BLaER1 (cell line): ENCODE measurements at regions not wholly inside any gene's neighbourhood (a gene's known extent, or its start where the extent isn't known, plus 50 kb on each side); places are given as distances from the start of the nearest gene placed in this dataset.

Experiments used
- H3K27ac ChIP-seq: shearing (Covaris generic); formaldehyde crosslinking; 2 replicates; pipeline ENCODE4 v1.8.1; 2022
- H3K27me3 ChIP-seq: shearing (Covaris generic); formaldehyde crosslinking; 2 replicates; pipeline ENCODE4 v1.8.1; 2022
- H3K36me3 ChIP-seq: shearing (Covaris generic); formaldehyde crosslinking; 2 replicates; pipeline ENCODE4 v1.8.1; 2022
- H3K4me1 ChIP-seq: shearing (Covaris generic); formaldehyde crosslinking; 2 replicates; pipeline ENCODE4 v1.8.1; 2022
- H3K4me2 ChIP-seq: shearing (Covaris generic); formaldehyde crosslinking; 2 replicates; pipeline ENCODE4 v1.8.1; 2022
- H3K4me3 ChIP-seq: shearing (Covaris generic); formaldehyde crosslinking; 2 replicates; pipeline ENCODE4 v1.8.1; 2022
- H3K9ac ChIP-seq: shearing (Covaris generic); formaldehyde crosslinking; 2 replicates; pipeline ENCODE4 v1.8.1; 2022
- H3K9me3 ChIP-seq: shearing (Covaris generic); formaldehyde crosslinking; 2 replicates; pipeline ENCODE4 v1.8.1; 2022
- H4K20me1 ChIP-seq: shearing (Covaris generic); formaldehyde crosslinking; 2 replicates; pipeline ENCODE4 v1.8.1; 2022
- Cebpa-rat ChIP-seq: shearing (Covaris generic); IDR thresholded peaks from 2 replicates; pipeline ENCODE4 v1.8.1; 2022

DNA sequence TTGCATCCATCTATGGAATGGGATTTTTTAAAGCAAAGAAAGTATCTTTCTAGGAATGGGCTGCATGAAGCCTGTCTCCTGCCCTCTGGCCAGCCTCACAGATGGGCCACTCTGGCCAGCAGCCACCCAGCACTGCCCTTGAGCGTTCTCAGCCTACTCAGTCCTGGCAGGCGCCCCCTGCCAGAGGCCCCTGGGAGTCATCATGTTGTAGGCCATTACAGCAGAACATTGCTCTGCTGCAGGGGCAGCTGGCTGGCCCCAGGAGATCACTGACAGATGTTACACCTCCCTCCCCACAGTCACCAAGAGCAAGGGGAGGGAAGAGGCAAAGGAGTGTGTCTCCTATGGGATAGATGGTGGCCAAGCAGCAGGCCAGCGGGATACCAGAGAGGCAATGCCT is 363.7 kb downstream of the NXPE2 start:
- Histone ChIP-seq H3K4me3 (no peak overlapping the region), H3K36me3 (no peaks in the 10 kb centered on the region), H3K9me3 (no peaks in the 10 kb centered on the region), H3K27me3 (no peaks in the 10 kb centered on the region), H3K27ac (no peak overlapping the region), H3K9ac (no peak overlapping the region), H3K4me1 (peaks cover 30% of the 10 kb centered on the region), H3K4me2 (peak overlapping the region; percentile 28), H4K20me1 (no peaks in the 10 kb centered on the region)
- TF ChIP-seq Cebpa-rat, result no peak

DNA sequence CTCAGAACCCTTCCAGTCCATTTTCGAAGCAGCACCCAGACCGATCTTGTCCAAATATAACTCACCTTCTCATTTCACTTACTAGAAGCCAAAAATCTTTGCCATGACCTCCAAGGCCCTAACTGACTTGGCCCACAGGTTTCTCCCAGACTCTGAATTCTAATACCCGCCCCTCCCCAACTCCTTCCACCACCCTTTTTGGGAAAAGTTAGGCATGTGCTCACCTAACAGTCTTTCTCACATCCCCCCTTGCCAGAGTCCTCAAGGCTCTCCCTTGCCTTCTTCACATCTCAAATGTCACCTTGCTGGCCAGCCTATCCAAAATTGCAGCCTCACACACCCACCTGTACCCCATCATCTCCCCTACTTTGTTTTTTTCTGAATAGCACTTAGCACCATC is 369.3 kb downstream of the NXPE2 start:
- Histone ChIP-seq H3K4me1 (peaks cover under 1% of the 10 kb centered on the region; the same call in 1 of the 2 replicates), H3K9me3 (no peaks in the 10 kb centered on the region), H4K20me1 (no peaks in the 10 kb centered on the region), H3K4me2 (no peak overlapping the region), H3K27me3 (no peaks in the 10 kb centered on the region), H3K36me3 (no peaks in the 10 kb centered on the region), H3K27ac (no peak overlapping the region), H3K4me3 (no peak overlapping the region), H3K9ac (no peak overlapping the region)
- TF ChIP-seq Cebpa-rat, result no peak

DNA sequence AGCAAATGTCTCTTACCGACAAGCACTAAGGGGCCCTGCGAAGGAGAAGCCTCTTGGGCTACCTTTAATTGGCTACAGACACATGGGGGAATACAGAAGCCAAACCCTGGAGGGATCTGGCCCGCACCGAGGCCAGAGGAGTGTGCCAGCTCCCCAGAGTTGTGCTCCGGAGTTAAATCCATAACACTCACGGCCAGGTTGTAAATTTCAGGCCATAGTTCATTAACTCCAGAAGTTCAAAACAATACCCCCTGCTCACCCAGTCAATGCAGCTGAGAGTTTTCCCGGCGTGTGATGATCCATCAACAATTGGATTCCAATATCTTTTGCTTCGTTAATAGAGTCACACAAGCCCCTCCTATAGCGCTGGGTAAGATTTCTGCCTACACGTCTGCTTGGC is 371.5 kb downstream of the NXPE2 start:
- H3K9me3 ChIP-seq, result no peaks in the 10 kb centered on the region
- no peak for TF ChIP-seq Cebpa-rat
- H3K36me3 ChIP-seq, result no peaks in the 10 kb centered on the region

DNA sequence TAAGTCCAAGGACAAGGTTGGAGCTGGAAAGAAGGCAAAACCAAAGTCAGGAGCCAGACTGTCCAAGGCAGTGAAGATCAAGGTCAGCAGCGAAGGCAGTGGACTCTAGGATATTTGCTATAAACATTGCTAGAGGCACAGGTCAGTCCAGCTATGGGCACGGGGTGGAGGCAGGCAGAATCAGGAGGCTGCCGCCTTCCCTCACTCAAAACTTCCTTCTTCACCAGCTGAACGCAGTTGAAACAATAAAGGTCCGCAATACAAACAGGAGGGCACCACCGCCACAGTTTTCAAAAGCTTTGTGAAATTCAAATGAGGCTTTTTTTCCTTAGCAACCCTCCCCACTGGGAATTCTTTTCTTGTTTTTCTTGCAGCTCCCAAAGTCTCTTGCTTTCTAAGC is 372.4 kb downstream of the NXPE2 start:
- Histone ChIP-seq H3K27me3 (no peaks in the 10 kb centered on the region), H3K36me3 (no peaks in the 10 kb centered on the region), H4K20me1 (no peaks in the 10 kb centered on the region), H3K27ac (no peak overlapping the region), H3K4me3 (no peak overlapping the region), H3K4me2 (no peak overlapping the region), H3K4me1 (peaks cover 9% of the 10 kb centered on the region), H3K9ac (no peak overlapping the region), H3K9me3 (peaks cover 7% of the 10 kb centered on the region)
- no peak for TF ChIP-seq Cebpa-rat

More for the DNA sequence above, 371.5 kb downstream of the NXPE2 start:
- no peaks in the 10 kb centered on the region for H4K20me1 ChIP-seq
- H3K4me3 ChIP-seq, result no peak overlapping the region
- H3K4me2 ChIP-seq, result no peak overlapping the region
- peaks cover 9% of the 10 kb centered on the region for H3K4me1 ChIP-seq
- no peak overlapping the region for H3K9ac ChIP-seq
- H3K27ac ChIP-seq, result no peak overlapping the region
- H3K27me3 ChIP-seq, result no peaks in the 10 kb centered on the region

DNA sequence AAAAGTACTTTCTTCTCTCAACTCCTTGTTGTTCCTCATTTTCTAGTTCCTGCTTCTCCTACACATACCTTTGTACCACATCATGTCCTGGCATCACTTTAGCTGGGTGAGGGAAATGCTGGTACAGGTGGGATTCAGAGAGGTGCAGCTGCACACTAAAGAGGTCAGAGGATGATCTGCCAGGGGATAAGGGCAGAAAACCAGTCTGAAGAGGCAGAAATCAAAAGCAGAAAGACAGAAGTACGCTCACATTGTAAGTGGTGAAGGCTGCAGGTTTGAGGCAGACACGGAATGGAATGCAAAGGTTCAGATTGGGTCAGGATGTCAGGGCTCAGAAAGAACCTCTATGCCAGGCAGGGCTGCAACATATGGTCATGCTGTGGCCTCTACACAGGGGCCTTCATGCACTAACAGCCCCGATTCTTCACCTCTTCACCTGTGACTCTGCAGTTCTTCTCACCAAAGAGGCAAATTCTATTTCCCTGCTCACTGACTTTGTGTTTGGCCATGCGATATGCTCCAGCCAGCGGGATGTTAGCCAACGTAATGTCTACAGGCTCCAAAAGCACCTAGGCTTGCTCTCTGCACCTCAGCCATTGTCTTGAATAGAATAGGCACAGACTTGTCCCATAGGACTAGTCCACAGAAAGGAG is 373.7 kb downstream of the NXPE2 start:
- peaks cover 9% of the 10 kb centered on the region for H3K4me1 ChIP-seq
- no peaks in the 10 kb centered on the region for H3K36me3 ChIP-seq
- no peaks in the 10 kb centered on the region for H3K27me3 ChIP-seq
- TF ChIP-seq Cebpa-rat, result no peak
- no peaks in the 10 kb centered on the region for H4K20me1 ChIP-seq
- no peak overlapping the region for H3K27ac ChIP-seq
- peaks cover 18% of the 10 kb centered on the region for H3K9me3 ChIP-seq
- no peak overlapping the region for H3K4me3 ChIP-seq
- H3K4me2 ChIP-seq, result no peak overlapping the region
- no peak overlapping the region for H3K9ac ChIP-seq

DNA sequence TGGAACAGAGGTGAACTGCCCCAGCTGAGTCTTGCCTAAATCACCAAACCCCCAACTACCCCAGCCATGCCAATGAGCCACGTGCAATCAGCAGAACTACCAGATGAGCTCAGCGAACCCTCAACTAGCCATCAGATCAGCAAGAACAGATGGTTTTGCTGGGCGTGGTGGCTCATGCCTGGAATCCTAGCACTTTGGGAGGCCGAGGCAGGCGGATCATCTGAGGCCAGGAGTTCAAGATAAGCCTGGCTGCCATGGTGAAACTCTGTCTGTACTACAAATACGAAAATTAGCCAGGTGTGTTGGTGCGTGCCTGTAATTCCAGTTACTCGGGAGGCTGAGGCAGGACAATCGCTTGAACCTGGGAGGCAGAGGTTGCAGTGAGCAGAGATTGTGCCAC is 374.3 kb downstream of the NXPE2 start:
- Histone ChIP-seq H3K27me3 (no peaks in the 10 kb centered on the region), H3K27ac (no peak overlapping the region), H3K4me1 (peaks cover 9% of the 10 kb centered on the region), H4K20me1 (no peaks in the 10 kb centered on the region), H3K4me2 (no peak overlapping the region), H3K9ac (no peak overlapping the region), H3K9me3 (peaks cover 23% of the 10 kb centered on the region), H3K4me3 (no peak overlapping the region), H3K36me3 (no peaks in the 10 kb centered on the region)
- no peak for TF ChIP-seq Cebpa-rat

DNA sequence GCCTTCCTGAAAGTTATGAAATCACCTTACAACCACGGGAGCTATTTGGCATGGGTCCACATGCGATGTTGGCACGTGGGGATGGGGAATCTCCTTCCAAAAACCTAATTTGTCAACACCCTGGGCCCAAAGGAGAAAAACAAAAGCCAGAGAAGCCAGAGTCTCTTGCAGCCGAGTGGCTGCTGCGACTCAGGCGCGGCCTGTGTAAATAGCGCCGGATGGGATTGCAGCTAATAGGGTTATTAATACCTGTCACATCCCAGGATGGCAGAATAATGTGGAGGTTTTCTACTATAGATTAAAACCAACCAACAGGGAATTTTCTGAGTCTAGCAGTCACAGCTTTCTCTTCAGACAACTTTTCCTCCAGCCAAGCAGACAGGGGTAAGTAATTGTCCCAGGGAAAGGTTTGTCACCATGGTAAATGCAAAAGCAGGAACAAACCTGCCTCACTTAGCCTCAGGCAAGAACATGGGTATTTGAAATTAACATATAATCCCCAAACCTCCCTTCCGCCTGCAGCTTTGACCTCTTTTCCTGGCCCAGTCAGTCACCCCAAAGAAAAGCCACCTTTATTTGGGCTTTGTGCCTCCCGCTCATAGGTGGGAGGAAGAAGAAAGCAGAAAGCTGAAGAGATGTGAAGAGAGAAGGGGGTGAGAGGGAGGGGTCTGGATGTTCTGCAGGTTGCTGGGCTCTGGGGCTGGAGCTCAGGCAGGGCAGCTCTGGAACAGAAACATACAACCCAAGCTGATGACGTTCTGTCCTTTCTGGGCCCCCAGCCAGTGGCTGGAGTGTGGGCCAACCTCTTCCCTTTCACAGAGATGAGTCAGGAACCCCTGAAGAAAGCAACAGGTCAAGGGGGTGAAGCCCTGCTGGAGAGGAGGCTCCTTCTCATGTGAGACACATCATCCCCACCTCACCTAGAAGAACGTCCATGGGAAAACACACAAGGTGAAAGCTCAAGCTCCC is 376.5 kb downstream of the NXPE2 start:
- Histone ChIP-seq H3K4me3 (no peak overlapping the region), H3K4me1 (peaks cover 9% of the 10 kb centered on the region), H3K27me3 (no peaks in the 10 kb centered on the region), H3K9me3 (peaks cover 24% of the 10 kb centered on the region), H4K20me1 (no peaks in the 10 kb centered on the region), H3K27ac (no peak overlapping the region), H3K4me2 (peak overlapping the region; percentile 1; the same call in 1 of the 2 replicates), H3K9ac (no peak overlapping the region), H3K36me3 (no peaks in the 10 kb centered on the region)
- TF ChIP-seq Cebpa-rat, result no peak

DNA sequence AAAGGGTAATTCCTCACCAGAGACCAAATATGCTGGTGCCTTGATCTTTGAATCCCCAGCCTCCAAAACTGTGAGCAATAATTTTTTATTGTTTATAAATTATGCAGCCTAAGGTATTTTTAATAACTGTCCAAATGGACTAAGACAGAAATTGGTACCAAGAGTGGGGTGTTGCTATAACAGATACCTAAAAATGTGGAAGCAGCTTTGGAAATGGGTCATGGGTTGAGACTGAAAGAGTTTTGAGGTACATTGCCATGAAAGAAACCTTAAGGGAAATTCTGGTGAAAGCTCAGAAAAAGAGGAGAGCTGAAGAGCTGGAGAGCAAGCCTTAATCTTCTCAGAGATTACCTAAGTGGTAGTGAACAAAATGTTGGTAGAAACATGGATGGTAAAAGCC is 378.2 kb downstream of the NXPE2 start:
- H3K9me3 ChIP-seq, result peaks cover 24% of the 10 kb centered on the region

DNA sequence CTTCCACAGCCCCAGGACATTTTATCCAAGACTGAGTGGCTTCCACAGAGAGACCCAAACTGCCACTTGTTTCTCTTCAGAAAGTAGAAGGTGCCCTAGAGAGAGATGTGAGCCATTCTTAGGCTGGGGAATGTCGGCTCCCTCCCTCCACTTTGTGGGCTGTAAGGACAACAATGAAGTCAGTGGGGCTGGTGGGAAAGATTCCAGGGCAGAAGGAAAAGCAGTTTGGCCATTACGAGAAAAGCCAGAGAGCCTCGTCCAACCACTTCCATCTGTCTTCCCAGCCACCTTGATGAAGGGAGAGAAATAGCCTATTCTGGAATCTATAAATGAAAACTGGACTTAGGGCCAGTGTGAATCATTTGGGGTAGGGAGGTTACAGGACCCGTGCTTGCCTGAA is 382.5 kb downstream of the NXPE2 start:
- Histone ChIP-seq H3K9me3 (peaks cover 22% of the 10 kb centered on the region), H3K36me3 (no peaks in the 10 kb centered on the region), H3K9ac (no peak overlapping the region), H4K20me1 (no peaks in the 10 kb centered on the region), H3K4me3 (no peak overlapping the region), H3K4me2 (no peak overlapping the region), H3K27me3 (no peaks in the 10 kb centered on the region), H3K4me1 (no peaks in the 10 kb centered on the region), H3K27ac (no peak overlapping the region)
- TF ChIP-seq Cebpa-rat, result no peak

More for the DNA sequence above, 378.2 kb downstream of the NXPE2 start:
- no peak overlapping the region for H3K27ac ChIP-seq
- H3K4me3 ChIP-seq, result no peak overlapping the region
- peaks cover 9% of the 10 kb centered on the region for H3K4me1 ChIP-seq
- H4K20me1 ChIP-seq, result no peaks in the 10 kb centered on the region
- no peak overlapping the region for H3K9ac ChIP-seq
- TF ChIP-seq Cebpa-rat, result no peak
- H3K4me2 ChIP-seq, result no peak overlapping the region
- no peaks in the 10 kb centered on the region for H3K27me3 ChIP-seq
- no peaks in the 10 kb centered on the region for H3K36me3 ChIP-seq

DNA sequence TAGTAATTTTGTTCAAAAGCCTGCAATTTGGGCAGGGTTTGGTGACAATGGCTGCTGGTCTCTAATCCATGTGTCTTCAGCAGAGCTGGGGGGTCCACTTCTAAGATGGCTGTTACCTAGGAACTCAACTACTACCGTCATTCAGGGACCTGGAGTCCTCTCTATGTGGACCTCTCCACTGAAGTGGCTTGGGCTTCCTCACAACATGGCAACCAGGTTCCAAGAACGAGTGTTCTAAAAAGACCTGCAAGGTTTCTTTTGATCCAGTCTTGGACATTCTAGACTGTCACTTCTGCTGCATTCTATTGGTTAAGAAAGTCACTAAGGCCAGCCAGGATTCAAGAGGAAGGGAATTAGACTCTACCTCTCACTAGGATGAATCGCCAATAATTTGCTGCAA is 387.0 kb downstream of the NXPE2 start:
- Histone ChIP-seq H4K20me1 (no peaks in the 10 kb centered on the region), H3K4me1 (no peaks in the 10 kb centered on the region), H3K4me3 (no peak overlapping the region), H3K36me3 (no peaks in the 10 kb centered on the region), H3K4me2 (no peak overlapping the region), H3K9me3 (0 out of 2 replicates have a peak, but pooled peaks cover 5% of the 10 kb centered on the region), H3K27me3 (no peaks in the 10 kb centered on the region), H3K27ac (no peak overlapping the region), H3K9ac (no peak overlapping the region)
- no peak for TF ChIP-seq Cebpa-rat
